GM12892 (cell line): ENCODE measurements at regions not wholly inside any gene's neighbourhood (a gene's known extent, or its start where the extent isn't known, plus 50 kb on each side); places are given as distances from the start of the nearest gene placed in this dataset.
A peak's percentile ranks its signal among the peaks of the same experiment; 100 is the strongest.

Experiments used
- DNase-seq: peaks from one replicate; pipeline ENCODE4 v3.0.0; 2011; ENCODE audit not compliant: insufficient read length
- FAIRE-seq: peaks from 2 replicates; lab custom pipeline; 2011; peaks lifted over from hg19 to GRCh38; lab: Jason Lieb, UNC
- POLR2A ChIP-seq: IDR thresholded peaks from 2 replicates; pipeline ENCODE4 v1.6.1; 2011; ENCODE audit warnings: low read depth, low read length, control low read depth
- POLR2AphosphoS5 ChIP-seq: IDR thresholded peaks from 2 replicates; pipeline ENCODE4 v1.6.1; 2011; ENCODE audit warnings: low read depth, low read length, control low read depth
- TAF1 ChIP-seq: IDR thresholded peaks from 2 replicates; pipeline ENCODE4 v1.6.1; 2011; ENCODE audit warnings: low read depth, mild to moderate bottlenecking, control low read depth, low read length, borderline replicate concordance

DNA sequence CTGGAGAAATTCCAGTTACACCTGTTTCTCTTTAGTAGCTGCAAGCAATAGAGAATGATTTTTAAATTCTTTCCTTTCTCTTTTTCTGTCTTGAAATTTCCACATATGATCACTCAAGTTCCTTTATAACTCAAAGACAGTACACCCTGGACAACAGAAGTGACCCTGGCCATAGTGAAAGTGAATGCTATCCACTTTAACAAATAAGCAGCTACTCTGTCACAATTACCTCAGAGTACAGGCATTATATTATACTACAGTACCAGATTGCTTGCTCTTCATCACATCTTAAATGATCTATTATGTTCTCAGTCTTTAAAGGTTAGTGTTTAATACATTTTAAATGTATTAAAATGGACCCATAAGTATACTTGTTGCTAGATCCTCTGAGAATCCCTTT lies 136.2 kb downstream of the KLF12 start:
- TF ChIP-seq POLR2A (no peak), POLR2AphosphoS5 (no peak), TAF1 (no peak)
- DNase-seq = no peak
- FAIRE-seq = no peak

DNA sequence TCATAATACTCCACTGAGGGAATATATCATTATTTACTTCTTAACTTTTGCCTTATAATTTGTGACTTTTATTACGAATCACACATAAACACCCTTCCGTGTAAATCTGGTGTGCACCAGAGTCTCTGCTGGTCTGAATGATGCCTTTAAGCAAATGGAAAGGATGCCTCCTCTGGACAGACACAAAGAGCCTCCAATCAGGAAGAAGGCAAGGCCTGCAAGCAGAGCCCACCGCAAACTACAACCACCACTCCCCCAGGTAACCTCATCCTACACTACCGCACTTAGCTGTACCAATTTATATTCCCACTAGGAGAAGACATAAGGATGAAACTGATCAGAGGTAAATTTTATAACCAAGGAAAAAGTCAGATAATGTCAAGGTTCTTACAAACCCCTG lies 137.6 kb downstream of the KLF12 start:
- TF ChIP-seq TAF1 (no peak), POLR2AphosphoS5 (no peak), POLR2A (no peak)
- DNase-seq = no peak
- FAIRE-seq = no peak

DNA sequence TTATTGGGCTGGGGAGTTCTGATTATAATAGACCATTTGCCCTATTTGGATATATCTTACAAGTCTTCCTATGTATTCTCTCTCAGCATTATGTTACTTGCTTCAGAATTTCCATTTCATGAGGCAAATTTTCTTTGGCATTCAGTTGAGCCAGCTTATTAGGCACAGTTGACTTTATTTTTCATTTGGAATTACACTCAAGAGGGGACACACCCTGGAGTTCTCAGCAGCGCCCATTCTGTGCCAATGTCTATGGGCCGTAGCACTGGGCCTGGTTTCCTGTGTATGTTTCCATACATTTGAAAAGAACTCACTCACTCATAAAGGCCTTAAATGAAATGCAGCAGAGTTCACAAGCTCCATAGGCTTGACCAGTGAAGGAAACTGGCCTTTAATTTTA lies 138.5 kb downstream of the KLF12 start:
- FAIRE-seq (no peak), DNase-seq (no peak)
- TF ChIP-seq POLR2AphosphoS5 (no peak), POLR2A (no peak), TAF1 (no peak)

DNA sequence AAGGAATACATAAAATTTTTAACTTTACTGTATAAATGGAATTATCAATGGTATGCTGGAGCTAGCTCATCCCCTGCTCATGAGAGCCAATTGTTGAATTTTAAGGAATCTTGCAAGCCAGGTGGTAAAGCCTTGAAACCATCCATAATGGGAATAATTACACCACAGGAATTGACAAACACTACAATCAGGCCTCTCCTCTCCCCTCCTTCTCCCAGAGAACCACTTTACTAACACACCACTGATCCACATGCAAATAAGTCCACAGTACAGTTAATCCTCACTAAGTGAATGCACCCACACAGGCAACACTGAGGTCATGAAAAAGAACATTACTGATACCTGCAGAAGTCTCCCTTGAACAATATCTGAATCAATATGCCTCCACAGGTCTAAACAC lies 140.5 kb downstream of the KLF12 start:
- TF ChIP-seq POLR2A = no peak
- TF ChIP-seq TAF1 = no peak
- FAIRE-seq = peak; percentile 33
- DNase-seq = no peak

DNA sequence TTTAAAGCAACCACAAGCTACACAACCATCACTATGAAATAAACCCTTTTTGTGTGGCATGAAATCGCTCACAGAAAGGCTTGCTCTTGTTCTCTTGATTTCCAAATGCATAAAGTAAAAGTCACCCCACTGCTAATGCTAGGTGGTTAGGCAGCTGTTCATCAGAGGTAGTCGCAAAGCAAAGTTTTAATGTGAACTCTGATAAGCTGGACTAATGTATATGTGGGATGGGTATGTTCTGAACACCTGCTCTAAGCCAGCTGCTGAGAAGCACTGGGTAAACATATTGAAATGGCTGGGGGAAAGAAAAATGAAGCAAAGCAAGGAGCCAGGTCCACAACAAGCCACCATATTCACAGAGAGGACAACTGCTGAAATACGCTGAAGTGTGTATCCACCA lies 142.3 kb downstream of the KLF12 start:
- TF ChIP-seq POLR2A (no peak), TAF1 (no peak), POLR2AphosphoS5 (no peak)
- DNase-seq (no peak), FAIRE-seq (peak; percentile 36)

DNA sequence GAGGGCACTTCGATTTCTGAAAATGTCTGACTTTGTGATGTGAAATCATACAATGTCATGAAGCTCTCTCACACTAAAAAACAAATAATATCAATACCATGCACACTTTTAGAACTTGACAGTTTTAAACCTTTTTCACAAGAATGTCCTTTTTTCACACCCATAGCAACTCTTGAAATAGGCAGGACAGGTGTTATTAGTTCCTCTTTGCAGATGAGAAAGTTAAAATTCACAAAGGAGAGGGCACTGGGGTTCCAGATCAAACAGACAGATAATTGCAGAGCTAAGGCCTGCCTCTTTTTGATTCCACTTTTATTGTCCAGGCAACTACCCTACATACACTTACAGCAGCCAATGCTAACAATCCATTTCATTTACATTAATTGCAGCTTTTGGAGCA lies 142.8 kb downstream of the KLF12 start:
- no peak for FAIRE-seq
- no peak for DNase-seq
- TF ChIP-seq TAF1 (no peak), POLR2AphosphoS5 (no peak), POLR2A (no peak)

DNA sequence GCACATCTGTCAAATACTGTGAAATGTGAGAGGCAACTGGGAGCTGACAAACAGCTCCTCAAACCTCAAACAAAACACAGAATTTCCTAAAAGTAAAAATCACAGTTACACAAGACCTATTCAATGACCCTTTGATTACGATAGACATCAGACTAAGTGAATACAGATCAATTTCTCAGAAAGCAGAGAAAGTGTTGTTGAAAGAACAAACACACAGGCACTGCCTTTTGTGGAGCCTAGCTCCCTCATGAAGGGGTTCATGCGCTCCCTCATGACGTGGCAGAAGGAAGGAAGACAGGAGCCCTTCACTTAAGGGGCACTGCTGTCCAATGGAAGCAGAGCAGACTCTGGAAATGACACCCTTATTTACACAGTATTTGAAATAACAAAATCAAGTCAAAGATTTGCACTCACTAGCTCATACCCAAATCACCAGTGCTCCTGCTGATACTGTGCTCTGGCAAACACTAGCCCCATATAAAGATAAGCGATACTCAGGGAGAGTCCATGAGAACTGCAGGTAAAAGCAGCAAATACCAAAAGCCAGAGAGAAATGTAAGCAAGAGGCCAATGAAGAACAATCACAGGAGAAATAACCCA lies 144.9 kb downstream of the KLF12 start:
- no peak for TF ChIP-seq TAF1
- DNase-seq (no peak), FAIRE-seq (peak; percentile 60)

DNA sequence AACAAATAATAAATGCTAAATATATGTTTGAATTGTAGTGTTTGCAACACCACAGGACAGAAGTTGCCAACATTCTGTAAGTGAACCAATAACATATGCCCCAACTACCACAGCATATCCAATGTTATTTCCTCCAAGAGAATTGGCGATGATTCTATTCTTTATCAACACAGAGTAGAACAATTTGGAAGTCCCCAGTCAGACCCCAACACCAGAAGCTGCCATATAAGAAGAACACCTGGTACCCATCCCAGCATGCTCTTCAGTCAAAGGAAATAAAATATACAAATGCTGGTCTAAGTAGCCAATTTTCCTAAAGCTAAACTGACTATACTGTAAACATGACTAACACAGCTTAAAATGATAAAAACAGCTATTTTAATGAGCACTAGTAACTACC lies 145.7 kb downstream of the KLF12 start:
- peak; percentile 30 for FAIRE-seq
- no peak for DNase-seq
- TF ChIP-seq POLR2AphosphoS5 (no peak), TAF1 (no peak), POLR2A (no peak)

DNA sequence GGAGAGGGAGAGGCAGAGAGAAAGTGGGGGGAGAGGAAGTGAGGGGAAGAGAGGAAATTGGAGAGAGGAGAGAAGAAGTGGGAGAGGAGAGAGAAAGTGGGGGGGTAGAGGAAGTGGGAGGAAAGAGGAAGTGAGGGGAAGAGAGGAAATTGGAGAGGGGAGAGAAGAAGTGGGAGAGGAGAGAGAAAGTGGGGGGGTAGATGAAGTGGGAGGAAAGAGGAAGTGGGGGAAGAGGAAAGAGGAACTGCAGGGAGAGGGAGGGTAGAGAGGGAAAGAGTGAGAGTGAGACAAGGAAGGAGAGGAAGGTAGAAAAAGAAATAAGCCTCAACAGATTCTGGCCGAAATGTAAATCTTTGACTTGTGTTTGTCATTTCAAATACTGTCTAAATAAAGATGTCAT lies 146.6 kb downstream of the KLF12 start:
- FAIRE-seq (no peak), DNase-seq (no peak)
- TF ChIP-seq POLR2A (no peak), POLR2AphosphoS5 (no peak), TAF1 (no peak)

DNA sequence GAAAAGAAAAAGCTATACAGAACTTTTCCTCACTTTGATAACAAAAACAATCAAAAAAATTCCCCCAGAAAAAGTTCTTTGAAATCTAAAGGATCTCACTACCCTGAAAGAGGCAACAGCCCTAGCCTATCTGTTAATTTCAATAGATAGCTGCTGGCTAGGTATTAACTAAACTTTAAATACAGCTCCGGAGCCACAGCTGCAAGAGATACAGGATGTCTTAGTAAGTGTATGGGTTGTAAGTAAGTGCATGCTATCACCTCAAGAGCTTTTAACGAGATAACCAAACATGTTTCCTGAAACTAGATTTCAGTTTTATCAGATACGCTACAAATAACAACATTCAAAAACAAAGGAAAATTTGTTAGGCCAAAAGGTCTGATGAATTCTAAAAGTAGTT lies 148.4 kb downstream of the KLF12 start:
- DNase-seq = no peak
- FAIRE-seq = no peak
- TF ChIP-seq POLR2AphosphoS5 = no peak
- no peak for TF ChIP-seq POLR2A
- TF ChIP-seq TAF1 = no peak

DNA sequence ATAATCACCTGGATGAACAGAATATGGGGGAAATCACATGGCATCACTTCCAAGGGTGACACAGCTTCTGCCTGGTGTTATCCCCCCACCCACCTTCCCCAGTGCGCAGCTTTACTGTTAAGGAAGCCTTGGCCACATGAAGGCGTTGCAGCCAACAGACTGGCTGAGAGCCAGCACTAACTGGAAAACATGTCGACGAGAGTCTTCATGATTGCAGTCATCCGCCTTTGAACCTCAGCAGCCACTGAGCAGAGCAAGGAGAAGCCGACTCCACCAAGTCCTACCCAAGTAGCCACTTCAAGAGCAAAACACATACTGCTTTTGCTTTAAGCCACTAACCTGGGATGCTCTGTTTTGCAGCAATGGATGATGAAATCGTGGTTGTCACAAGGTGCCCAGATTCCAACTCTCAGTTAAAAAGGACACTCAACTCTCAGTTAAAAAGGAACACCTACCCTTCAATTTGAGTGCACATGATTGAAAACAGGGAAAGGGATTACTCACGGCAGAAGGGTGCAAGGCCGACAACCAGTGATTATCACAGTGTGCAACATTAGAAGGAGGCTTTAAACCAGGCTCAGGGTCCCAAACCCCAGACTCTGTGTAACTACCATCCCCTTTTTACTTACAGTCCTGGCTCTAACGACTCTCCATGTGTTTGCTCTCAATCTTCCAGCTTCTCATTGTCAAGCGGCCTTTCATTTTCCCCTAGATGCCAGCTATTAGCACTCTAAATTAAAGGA lies 149.1 kb downstream of the KLF12 start:
- FAIRE-seq (no peak), DNase-seq (no peak)
- TF ChIP-seq POLR2AphosphoS5 = no peak
- no peak for TF ChIP-seq POLR2A
- TF ChIP-seq TAF1 = no peak

DNA sequence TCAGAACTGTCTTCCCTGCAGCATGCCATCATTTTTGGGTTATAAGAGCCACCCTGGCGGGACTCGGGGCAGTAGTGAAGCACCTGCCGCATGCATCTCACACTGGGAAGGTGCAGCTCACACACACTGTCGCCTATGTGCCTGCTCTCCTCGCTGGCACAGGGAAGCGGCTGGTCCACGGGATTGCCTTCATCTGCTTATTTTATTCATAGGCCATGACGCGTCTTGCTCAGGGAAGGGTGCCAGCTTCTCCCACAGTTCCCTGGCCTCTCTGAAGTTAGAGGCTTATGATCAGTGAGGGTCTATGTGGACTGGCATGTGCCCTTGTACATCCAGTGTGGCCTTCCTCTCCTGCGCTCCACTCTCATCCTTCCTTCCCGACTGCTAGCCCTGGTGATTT lies 150.0 kb downstream of the KLF12 start:
- no peak for DNase-seq
- TF ChIP-seq POLR2AphosphoS5 = no peak
- TF ChIP-seq TAF1 = no peak
- no peak for TF ChIP-seq POLR2A
- no peak for FAIRE-seq
